Frontal cortex (tissue), 3 donors: ENCODE measurements at regions not wholly inside any gene's neighbourhood (a gene's known extent, or its start where the extent isn't known, plus 50 kb on each side); places are given as distances from the start of the nearest gene placed in this dataset.

Experiments used
- DNase-seq, 2 donors: peaks; one replicate each; pipeline ENCODE4 v3.0.0; 2012; ENCODE audit warnings: low spot score in 2 of 2
- FAIRE-seq: peaks from 2 replicates; lab custom pipeline; 2012; peaks lifted over from hg19 to GRCh38; lab: Jason Lieb, UNC
- donor health status: control.
- donor health status: control.
- donor health status: control.

DNA sequence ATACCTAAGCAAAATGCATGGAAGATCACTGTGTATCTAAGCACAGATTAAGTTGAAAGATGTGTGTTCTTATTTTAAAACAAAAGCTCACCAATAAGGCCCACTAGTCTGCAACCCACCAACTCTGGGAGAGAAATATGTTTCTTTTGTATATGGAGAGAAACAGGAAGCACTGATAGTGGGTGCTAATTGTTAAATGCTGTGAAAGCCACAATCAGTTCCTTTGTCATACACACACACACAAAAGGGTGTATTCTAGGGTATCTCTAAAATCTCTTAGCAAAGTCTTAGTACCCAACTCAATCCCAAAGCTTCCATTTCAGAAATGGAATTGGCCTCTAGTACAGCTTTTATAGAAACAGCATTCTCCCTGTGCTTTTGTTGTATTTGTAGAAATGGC, 272.7 kb upstream of the FLRT2 start:
- FAIRE-seq: no peak

DNA sequence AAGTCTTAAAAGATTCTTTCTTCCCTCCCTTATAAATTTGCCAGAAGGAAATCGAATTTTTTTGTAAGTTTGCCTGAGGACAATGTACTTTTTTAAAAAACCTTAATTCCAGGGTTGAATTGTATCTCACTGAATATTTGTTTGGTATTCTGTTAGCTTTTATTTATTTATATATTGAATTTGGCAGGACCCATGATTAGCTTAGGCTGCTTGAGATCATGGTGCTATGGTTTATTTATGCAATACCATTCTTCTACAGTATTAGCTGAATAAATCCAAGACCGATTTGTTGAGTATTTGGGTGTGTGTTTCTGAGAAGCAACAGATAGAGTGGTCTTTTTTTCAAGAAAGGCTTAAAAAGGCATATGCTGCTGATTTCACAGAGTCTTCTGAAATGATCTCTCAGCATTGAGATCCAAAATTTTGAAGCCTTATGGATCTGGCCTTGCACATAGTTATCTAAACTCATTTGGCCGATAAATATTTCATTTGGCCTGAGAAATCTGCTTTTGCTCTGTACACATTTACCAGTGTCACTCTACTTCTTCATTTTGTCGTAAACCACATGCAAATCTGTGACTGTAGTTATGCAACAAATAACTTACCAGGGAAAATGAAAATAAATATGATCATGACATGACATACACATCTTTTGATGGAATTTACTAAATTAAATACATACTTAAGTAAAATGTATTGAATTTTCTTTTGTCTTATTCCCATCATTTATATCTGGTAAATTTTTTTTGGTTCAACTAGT, 265.8 kb upstream of the FLRT2 start:
- FAIRE-seq: no peak

More for the DNA sequence above, 272.7 kb upstream of the FLRT2 start:
- DNase-seq: no peak

DNA sequence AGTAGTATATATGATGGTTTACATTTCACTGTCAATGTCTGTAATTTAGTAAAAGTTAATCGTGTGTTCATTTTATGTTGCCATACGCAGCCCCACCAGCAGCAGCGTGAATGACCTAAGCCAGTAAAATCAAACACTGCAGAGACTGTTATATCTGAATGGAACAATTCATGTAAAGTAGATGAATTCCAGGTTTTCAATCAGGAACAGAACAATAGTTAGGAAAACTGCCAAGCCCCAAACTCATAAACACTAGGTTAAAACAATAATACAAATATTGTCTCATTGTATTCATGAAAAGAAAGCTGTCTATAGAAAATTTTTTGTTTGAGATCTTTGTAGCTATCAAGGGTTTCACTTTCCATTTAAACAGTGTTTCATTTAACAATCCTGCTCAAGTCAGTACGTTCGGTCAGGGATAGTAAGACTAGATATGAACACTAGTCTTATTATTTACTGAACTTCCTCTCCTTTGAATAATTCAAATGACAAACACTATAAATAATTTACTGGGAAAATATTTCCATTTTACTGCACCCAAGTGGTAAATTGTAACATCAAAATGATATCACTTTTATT, 256.8 kb upstream of the FLRT2 start:
- peak; percentile 94 for FAIRE-seq
- peak in 1 of 2 donors; percentile 15 for DNase-seq

More for the DNA sequence above, 265.8 kb upstream of the FLRT2 start:
- no peak for DNase-seq

DNA sequence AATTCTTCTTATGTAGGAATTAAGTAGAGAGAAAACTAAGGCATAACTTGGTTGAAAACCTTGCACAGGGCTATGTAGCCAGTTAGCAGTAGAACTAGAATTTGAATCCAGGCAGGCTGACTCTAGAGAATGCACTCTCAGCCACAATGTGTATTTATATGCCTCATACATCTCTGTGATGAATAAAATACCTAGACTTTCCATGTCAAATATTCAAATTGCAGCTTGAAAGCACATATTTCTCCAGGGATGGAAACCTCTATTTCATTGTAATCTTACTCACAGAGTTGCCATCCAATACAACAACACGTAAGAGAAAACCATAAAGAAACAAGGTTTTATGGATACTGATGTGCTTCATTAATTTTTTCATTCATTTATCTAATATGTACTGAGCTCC, 256.0 kb upstream of the FLRT2 start:
- no peak for FAIRE-seq
- no peak for DNase-seq

DNA sequence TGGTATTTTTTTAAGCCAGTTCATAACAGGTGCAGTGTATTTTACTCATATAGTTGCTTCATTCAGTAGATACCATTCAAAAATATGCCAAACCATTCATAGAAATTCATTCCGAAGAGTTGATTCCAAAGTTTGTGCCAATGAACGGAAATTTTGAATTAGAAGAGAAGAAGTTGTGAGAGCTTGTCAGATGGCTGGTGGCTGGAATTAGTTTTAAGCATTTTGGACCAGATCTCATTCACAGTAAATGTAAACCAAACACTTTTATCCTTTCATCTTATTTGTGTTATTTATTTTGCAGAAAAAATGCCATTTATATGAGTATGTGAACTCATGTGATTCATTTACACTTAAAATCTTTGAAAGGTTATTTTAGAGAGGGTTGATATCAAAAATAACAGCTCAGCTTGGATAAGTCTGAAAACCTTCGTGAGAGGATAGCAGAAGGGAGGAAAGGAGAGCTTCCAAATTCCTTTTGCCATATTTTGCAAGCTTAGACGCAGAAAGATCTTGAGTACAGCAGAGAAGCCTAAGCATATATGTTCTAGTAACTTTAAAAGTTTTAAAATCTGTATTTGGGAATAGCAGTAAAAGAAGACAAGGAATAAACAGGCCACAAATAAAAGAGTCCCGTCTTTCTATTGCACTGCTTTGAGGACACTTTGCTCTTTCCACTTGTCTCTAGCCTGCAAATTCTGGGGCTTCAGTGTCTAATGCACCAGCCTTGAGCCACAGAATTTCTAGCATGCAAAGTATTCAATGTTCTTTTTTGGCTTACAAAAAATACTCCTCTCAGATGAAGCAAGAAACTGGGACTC, 253.6 kb upstream of the FLRT2 start:
- no peak for FAIRE-seq
- no peak for DNase-seq

DNA sequence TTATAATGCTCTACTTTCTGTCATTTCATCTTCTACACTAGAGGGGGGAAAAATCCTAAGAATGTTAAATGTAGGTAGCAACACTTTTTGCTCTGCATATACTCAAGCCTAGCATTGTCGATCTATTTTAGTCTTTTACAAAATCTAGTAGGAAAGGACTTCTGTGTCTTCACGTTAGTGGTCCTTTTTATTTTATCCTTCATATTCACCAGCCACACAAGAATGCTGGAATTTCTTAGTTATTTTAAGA, 253.0 kb upstream of the FLRT2 start:
- FAIRE-seq (no peak), DNase-seq (no peak)

DNA sequence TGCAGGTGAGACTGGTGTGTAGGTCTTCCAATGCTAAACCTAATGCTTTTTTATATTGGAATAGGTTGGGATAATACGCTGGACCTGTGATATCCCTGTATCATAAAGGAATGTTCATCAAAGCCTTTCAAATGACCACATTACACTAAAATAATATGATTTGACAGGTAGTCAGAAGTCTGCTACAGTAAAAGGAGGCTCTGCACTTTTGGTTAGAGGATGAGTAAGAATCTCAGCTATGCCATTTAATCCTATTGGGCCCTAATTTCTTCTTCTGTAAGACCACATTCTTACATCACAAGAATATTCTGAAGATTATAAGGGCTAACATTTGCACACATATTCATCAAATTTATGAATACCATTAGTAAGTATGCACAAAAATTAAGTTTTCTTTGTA, 250.5 kb upstream of the FLRT2 start:
- FAIRE-seq (no peak), DNase-seq (no peak)

DNA sequence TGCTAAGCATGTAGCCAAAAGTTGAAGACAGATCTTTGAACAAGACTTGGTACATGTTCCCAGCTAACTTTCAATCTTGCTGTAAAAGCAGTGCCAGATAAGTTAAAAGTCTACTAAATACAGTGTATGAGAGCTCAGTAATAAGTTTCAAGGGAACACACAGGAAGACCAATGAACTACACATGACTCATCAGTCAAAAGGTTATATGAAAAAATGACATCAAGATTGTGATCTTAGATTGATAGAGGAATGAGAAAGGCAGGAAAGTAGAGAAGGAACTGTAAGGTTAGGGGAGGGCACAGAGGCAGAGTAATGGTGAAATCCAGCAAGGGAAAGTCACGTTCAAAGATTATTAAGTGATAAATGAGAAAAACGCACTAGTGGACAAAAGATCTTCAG, 249.9 kb upstream of the FLRT2 start:
- FAIRE-seq (no peak), DNase-seq (no peak)

DNA sequence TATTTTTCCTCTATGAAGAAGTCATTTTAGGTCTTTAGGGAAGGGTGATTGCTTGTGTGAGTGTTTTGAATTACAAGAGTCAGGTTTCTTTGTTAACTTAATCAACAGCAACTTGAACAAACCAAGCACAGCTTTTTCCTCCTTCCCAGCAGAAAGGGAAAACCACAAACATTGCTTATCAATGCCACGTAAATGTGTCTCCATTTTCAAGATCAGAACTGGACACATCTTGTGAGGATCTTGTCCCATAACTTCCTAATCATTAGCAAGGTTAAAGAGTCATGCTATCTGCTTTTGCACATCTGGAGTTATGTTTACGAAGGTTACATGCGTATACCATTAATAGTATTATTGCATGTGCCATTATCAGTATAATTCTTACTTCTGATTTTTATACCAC, 248.0 kb upstream of the FLRT2 start:
- DNase-seq (no peak), FAIRE-seq (no peak)

DNA sequence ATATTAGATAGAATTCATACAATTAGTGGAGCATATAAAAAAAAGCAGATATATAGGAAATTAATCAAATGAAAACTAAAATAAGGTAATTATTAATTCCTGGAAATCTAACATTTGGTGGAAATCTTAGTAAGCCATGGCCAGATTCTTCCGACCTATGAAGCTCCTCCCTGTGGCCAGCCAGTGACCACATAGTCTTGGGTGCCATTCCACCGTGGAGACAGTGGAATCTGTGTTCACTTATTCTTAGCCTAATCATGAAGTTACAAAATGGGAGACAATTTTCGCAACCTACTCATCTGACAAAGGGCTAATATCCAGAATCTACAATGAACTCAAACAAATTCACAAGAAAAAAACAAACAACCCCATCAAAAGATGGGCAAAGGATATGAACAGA, 241.9 kb upstream of the FLRT2 start:
- FAIRE-seq: no peak

DNA sequence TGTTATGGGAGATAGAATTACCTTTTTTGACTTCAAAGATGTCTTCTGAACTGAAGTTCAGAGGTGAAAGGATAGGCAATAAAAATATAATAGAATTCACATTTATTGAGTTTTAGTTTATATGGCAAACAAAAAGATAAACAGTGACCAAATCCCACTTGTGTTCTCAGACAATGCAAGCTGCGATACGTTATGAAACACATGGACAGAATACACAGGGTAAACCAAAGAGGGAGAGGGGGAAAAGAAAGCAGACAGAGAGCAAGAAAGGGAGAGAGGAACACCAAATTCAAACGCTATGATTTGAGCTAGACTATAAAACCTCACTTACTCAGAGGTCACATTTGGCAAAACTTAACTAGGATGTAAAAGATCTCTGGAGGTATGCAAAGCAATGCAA, 238.2 kb upstream of the FLRT2 start:
- FAIRE-seq (no peak), DNase-seq (no peak)

More for the DNA sequence above, 241.9 kb upstream of the FLRT2 start:
- DNase-seq: no peak

DNA sequence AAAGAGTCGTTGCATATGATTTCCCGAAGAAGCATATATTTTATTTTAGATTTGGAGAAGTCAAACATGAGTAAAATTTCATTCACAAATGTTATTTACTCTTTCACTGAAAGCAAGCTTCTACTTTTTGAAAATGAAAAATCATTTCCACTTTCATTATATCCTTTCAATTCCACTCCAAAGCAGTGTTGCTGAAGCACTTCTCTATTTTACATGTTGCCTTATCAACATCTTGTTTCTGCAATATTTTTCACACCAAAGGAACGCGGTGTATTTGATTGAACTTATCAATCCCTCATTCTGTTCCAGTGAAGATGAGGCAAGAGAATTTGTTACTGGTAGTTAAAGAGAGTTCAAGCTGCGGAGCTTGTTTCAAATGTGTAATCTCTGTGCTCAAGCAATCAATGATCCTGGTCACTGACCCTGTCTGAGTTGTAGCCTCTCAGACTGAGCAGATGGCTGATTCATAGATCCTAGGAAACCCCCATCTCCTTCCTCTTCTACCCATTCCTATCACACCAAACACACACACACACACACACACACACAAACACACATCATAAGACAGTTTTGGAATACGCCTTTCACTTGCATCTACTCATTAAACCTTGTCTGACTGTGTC, 236.2 kb upstream of the FLRT2 start:
- FAIRE-seq: no peak
- DNase-seq: no peak

DNA sequence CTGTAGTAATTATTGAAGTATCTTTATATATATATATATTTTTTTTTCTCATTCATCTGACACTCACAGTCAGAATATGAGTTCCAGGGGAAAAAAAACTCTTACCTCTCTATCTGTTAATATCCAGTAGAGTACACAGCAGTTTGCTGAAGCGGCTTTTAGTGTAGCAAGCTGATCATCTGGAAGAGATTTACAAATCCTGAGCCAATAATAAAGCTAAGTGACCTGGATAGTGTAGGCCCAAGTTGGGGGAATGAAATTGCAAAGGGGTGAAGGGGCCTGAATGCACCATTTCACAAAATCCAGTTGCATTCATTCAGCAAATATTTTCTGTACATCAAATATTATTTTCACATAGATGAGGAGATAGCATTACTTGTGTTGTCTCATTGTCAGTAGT, 234.6 kb upstream of the FLRT2 start:
- FAIRE-seq: no peak
- no peak for DNase-seq

DNA sequence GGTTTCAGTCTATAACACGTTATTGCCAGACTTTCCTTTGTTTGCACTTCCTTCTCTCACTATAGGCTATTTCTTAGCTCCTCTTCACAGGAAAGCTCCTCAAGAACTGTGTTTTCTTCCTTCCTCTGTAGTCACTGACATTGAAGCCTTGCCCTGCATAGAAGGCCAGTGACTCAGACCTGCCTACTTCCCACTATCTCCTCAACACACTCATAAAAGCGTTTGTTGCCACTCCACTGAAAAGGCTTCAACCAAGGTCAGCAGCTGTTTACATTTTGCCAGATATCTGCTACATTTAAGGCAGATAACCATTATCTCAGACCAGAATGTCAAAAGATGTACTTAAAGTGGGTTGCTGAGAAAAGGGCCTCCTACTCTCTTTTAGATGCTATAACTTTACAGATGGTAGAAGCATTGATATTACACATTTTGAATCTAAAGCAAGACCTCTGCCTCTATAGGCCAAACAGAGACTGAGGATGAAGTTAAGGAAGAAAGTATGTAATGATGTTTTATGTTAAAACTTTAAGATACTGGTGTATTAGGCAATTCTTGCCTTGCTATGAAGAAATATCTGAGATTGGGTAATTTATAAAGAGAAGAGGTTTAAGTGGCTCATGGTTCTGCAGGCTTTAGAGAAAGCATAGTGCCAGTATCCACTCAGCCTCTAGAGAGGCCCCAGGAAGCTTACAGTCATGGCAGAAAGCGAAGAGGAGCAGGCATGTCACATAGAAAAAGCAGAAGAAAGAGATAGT, 233.3 kb upstream of the FLRT2 start:
- DNase-seq (no peak), FAIRE-seq (no peak)

DNA sequence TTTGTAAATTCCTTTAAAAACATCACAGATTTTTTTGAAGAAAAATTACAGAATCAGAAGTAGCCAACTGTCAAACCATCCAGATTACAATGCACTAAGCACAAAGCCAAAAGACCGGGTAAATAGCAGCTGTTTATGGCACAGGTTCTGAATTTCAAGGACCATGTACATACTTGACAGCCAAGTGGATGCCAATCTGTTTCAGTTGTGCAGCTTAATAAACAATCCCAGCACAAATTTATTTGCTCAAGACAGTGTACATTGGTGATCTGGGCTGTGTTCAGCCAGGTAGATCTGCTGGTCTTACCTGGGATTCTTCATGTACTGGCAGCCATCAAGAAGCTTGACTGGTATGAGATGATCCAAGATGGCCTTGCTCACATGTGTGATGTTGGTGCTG, 229.8 kb upstream of the FLRT2 start:
- DNase-seq: no peak
- FAIRE-seq: no peak

DNA sequence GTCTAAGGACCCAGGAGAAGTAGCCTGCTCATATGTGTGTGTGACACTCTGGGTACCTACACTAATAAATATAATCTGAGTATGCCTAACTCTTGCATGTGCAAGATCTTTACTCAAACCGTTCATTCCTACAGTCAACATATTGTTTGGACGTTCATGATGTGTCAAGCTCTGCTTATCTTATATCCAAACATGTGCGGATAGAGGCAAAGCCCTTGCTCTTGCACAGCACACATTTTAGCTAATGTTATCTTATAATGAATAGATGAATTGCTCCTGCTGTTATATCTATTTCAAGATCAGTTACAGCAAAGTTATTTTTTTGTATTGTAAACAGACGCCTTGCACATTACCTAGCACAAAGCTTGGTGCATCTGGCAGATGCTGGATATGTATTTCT, 228.4 kb upstream of the FLRT2 start:
- DNase-seq (no peak), FAIRE-seq (no peak)

DNA sequence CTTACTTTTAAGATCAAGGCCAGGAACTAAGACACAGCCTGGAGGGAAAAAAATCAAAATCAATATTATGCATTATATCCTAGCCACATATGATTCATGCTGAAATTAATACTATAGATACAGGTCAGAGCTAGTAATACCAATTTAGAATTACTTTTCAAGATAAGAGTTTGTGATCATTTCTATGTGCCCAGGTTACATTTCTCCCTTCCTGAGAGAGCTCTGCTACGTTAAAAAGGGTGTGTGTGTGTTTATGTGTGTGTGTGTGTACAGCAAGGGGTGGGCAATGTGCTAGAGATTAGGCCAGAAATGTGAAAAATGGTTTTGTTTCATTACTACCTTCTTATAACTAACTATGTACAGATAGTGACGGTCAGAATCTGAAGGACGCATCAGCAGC, 223.9 kb upstream of the FLRT2 start:
- FAIRE-seq (no peak), DNase-seq (no peak)

DNA sequence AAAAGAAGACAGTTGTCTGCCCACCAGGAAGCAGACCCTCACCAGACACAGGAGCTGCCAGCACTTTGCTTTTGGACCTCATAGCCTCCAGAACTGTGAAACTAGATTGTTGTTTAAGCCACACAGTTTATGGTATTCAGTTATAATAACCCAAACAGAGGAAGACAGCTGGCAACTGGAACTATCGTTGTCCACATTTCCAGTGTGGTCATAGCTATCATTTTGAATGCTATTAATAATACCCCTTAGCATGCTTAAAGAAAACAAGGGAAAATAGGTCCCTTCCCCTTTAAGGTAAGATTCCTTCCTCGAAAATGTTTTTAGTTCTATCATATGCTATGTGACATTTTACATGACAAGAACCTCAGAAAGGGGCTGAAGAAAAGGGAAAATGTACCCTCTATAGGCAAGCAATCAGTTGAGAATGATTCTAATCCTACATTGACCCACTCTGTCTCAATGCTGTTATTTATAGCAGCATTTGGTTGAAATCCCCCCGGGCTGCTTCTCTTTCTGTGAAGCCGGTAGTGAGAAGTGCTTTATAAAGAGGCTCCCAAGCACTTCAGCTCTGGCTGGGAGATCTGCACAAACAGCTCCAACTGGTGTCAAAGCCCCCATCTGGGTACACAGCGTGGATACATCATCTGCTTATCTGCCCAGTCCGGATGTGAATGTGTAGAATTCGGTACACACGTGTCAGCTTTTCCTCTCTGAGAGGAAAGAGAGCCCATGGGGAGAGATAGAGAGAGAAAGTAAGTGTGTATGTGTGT, 221.2 kb upstream of the FLRT2 start:
- DNase-seq: no peak
- no peak for FAIRE-seq

DNA sequence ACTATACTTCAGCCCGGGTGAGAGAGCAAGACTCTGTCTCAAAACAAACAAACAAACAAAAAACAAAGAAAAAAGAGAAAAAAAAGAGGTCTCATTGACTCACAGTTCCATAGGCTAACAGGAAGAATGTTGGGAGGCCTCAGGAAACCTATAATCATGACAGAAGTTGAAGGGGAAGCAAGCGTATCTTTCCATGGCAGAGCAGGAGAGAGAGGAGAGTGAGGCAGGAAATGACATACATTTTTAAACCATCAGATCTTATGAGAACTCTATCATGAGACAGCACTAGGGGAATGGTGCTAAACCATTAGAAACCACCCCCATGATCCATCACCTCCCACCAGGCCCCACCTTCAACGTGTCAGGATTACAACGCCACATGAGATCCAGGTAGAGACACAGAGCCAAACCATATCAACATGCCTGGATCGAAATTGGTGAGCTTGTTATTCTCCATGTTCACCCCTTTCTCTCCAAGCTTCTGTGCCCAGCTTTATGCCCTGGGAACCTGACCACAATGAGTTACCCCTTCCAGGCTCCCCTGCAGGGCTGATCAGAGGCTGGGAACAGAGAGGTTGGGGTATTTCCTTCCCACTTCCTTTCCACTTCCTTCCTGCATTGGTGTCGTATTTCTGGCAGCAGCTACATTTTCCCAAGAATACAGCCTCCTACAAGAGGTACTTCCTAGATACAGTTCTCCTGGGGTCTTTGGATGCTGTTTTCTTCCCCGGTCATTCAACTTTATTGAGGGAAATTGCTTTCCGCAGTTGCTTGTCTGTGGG, 219.3 kb upstream of the FLRT2 start:
- DNase-seq: no peak
- FAIRE-seq: no peak
